ENCODE measurements at regions not wholly inside any gene's neighbourhood (a gene's known extent, or its start where the extent isn't known, plus 50 kb on each side); places are given as distances from the start of the nearest gene placed in this dataset.
"Not testable (repeated sequence)": the region's sequence is repeated elsewhere in the genome, so short reads cannot be mapped to it uniquely, and the experiment has no call there.

DNA sequence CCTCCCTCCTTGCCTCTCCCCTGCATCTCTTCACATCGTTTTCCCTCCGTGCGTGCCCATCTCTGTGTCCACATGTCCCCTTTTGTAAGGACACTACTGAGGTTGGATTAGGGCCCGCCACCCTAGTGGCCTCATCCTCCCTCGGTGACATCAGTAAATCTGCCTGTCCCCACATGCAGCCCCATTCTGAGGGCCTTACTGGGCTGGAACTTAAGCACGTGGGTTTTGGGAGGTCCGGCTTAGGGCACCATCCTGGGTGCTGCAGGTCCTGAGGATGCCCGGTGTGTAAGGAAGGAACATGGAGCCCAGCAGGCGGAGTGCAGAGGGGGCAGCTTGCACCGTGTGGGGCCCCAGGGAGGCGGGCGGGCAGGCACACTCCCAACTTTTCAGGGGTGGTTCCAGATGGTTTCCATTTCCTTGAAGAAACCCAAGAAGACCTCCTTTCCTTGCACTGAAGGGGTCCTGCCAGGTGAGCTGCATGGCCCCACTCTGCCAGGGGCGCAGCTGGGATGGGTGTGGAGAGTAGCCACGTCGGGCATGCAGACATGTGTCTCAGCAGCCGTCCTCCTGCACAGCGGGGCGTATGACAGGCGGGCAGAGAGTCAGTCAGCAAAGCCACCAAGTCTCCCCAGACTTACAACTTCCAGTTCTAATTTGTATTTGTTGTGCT, 329.9 kb downstream of the QKI start:
- no peak for DNase-seq

DNA sequence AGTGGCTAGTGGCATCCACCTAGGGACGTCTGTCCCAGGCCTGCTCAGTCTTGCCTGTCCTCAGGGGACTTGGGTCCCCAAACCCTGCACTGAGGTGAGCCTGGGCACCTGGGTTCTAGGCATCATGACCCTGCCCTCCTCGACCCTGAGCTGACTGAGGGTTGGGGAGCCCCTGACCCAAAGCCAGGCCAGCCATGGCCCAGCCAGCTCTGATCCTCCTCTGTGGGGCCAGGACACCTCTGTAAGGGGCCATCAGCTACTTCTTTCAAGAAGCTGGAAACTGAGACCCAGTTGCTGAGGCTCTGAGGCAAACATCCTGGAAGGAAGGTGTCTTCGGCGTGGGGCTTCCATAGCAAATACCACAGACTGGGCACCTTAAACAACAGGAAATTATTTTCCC, 329.3 kb downstream of the QKI start:
- no peak for DNase-seq

DNA sequence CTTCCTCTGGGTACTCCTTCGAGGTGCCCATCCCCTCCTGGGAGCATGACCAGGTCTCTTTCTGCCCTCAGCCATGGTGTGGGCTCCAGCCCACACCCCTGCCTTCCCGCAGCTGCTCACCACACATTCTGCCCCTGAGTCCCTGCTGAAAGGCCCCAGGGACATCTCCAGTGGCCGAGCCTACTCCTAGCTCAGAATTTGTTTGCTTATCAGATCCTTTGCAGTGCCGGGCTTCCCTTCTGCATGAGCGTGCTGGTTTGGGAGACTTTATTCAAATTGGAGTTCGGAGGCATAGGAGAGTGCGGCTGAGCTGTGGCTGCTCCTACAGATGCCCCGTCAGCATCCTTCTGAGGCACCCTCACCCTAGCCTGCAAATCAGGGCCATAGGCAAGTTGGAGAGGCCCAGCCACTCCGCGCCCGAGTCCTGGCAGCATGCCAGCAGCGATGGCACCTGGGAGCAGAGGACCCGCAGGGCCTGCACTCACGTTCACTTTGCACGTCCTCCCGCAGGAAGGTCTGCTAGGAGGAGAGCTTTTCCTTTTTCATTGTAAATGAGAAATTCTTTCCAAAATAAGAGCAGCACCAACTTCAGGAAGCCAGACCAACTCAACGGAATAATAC, 327.3 kb downstream of the QKI start:
- DNase-seq, result no peak

DNA sequence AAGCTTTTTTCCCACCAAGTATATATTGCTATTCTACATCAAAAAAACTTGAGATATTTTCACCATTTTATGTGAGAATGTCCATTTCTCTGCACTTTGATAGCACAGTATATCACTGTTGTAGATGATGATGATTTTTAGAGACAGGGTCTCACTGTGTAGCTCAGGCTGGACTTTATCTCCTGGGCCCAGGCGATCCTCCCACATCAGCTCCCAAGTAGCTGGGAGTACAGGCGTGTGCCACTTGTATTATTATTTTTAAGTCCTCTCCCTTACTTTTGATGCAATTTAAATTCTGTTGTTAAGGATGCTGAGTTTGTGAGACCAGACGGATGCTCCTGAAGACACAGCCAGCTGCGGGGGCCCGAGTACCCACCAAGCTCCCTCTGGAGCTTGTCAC, 326.8 kb downstream of the QKI start:
- no peak for DNase-seq

DNA sequence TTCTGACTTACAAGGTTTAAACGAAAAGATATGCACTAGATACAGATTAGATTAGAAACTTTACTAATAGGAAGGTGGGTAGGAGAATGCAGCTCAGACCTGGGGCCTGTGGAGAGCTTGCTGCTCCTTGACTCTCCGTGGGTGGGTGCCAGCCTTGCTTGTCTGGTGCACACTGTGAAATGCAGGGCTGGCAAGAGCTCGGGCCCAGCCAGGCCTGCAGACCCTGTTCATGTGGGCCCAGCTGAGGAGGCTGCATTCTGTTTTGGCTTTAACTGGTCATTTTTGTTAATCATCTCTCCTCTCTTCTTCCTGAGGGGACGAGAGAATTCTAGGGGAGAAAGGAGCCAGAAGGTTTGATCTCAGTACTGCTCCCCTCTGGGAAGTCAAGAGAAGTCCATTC, 325.4 kb downstream of the QKI start:
- no peak for DNase-seq

DNA sequence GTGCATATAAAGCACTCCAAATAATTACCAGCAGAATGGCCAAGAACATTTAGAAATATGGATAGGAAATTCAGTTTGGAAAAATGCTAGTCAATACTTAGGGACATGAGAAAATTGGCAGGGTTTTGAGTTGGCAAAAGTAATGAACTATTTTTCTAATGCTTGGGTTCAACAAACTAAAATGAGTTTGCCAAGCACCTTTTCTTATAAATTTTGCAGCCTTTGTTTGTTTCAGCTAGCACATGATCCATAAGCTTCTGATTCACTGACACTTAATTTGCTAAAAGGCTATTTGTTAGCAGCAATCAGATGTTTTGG, 324.8 kb downstream of the QKI start:
- DNase-seq, result no peak

DNA sequence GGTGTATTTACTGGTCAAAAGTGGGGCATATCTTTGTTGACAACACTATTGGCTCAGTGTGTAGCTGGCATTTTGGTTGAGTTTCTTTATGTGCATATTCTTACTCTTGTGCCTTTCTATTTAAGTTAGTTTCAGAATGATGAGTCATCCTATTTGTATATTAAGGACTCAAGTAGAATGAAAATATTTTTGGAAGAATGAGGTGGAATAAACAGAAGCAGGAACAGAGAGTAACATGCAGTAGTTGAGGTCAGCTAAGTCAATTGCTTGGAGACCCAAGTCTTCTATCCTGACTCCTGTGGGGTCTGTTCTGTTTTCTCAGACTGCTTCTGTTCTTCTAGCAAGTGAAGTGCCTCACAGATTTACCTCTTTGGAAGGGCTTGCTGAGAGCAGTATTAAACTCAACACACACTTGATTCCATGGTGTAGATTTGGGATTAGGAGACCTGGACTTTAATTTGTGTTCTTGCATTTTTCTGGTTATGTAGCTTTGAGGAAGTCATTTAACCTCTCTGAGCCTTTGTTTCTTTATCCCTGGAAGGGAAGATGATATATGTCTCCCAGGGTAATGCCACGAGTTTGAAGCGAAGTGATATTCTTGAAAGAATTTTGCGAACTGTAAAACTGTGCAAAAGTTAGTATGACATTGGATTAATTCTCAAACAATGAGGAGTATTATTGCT, 324.3 kb downstream of the QKI start:
- DNase-seq, result no peak

DNA sequence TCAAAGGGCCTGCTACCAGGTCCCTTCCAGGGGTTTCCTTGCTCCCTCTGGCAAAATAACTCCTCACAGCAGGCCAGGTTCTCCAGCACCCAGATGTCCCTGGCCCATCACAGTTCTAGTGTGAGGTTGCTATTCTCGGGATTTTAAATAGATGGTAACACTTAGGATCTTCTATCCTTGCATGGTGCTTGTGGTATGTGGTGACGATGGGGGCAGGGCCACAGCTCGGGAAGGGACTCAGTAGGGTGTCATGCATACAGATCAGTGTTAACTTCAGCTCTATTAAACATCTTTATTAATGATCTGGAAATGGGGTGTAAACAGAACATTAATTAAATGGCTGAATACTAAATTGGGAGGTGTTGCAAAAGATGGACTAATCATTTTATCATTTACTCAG, 323.8 kb downstream of the QKI start:
- no peak for DNase-seq

DNA sequence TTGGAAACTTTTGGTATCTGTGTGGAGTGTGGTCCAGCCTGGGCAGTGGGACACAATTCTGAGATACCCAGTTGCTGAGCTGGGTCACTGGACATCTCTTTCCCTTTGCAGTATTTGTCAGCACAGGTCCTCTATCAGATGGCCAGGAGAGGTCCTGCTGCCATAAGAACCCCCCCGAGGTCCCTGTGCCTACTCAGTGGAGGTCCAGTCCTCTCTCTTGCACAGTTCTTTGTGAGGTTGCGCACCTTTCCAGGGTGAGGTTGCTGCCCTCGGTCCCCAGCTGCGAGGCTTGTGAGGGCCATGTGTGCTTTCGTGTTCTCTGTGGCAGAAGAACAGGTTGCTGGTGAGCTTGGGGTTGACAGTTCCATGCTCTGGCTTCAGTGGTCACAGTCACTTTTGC, 320.6 kb downstream of the QKI start:
- no peak for DNase-seq

DNA sequence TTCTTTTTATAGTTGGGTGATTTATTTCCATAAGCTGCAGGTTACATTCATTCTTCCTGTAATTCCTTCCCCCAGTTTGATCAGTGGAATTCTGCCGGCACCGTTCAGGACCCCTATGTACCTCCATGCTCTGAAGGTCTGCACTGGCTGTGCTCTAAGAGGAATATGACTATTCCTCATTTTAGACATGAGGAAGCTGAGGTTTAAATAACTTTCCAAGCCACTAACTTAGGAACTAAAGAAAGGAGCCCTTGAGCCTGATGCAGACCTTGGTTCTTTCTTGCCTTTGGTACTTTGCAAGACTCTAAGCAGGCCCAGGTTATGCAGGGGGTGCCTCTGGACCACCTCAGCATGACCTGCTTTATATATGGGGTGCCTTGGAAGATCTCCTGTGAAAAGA, 318.5 kb downstream of the QKI start:
- no peak for DNase-seq

DNA sequence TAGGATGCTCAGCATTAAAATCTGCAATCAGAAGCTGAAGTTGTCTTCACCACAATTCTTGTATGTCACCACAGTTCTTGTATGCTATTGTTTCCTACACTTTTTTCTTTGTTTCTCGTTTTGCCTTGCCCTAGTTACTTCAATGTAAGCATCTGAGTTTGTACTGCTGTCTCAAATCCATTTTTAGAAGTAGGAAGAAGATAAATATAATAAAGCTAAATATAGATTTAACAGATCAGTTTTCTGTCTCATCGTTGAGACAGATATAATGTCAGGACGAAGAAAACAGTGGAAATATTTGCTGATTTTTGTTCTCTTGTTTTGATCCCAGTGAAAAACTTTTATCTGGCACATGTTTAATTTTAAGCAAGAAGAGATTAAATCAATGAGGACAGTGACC, 318.0 kb downstream of the QKI start:
- DNase-seq, result no peak

DNA sequence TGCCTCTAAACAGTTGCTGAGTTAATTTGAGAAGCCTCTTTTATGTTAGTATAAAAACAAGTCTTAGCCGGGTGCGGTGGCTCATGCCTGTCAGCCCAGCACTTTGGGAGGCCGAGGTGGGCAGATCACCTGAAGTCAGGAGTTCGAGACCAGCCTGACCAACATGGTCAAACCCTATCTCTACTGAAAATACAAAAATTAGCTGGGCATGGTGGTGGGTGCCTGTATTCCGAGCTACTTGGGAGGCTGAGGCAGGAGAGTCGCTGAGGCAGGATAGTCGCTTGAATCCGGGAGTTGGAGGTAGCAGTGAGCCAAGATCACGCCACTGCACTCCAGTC, 317.5 kb downstream of the QKI start:
- DNase-seq, result not testable (repeated sequence)

DNA sequence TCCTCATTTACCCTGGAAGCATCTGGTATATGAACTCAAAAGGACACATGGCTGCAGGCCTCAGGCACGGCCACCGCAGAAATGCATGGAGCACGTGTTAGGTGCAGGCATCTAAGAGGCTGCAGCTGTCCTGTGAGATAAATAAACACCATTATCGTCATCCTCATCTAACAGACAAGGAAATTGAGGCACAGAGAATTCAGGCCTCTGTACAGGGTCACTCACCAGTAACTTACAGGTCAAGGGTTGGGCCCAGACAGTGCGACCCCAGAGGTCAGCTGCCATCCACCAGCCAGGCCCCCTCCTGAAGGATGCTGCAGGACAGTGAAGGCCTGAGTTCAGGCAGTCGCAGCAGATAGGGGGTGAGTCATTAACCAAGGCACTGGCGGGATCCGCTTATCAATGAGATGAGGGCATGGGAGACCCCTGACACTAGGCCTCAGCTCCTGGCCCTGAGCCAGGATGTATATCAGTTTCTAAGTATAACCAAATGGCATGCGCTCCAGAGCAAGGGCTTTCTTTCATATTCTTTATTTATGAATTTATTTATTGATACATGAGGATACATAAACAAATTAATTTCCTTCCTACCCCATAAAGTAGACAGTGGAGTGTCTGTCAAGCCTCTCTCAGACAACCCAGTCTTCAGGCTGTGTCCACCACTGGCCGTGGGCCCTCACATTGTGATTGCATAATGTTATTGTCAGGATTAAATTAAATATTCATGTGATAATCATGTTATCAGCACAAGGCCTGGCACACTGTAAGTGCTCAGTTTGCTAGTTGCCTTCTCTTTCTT, 316.9 kb downstream of the QKI start:
- no peak for DNase-seq

DNA sequence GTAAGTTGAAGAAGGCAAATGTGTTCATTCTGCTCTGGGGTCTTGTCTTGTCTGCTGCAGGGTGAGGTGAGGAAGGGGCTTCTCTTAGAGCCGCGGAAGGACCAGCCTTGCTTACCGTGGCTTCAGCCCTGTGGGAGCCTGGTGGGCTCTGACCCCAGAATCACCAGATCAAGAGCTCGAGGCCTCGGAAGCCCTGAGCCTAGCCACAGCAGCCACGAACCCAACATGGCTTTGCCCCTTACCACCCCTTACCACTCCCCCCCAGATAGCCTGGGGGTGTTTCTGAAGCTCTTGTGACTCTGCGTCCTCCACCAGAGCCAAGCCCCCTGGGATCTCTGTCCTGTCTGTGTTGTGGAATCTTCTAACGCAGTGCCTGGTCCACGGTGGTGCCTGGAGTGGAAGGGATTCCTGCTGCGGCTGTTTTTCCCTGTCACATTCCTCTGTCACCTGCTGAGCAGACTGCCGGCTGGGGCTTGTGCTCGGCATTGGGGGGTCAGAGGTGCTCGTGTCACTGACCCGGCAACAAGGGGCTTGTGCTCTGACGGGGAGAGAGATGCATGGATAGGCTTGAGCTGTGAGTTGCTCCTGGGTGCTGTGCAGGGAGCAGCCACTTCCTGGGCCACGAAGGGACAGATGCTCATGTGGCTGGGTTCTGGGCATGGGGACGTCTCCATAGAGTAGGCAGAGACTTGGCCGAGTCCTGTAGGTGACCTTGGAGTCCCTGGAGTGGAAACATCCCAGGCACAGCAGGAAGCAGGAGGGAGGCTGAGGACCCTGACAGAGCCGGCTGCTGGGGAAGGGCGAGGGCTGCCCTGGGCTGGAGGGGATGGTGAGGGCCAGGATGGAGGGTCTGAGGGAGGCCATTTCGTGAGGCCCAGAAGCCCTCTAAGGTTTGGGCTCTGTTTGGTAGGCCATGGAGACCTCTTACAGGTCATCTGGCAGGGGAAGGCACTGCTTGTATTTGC, 316.0 kb downstream of the QKI start:
- DNase-seq, result no peak

DNA sequence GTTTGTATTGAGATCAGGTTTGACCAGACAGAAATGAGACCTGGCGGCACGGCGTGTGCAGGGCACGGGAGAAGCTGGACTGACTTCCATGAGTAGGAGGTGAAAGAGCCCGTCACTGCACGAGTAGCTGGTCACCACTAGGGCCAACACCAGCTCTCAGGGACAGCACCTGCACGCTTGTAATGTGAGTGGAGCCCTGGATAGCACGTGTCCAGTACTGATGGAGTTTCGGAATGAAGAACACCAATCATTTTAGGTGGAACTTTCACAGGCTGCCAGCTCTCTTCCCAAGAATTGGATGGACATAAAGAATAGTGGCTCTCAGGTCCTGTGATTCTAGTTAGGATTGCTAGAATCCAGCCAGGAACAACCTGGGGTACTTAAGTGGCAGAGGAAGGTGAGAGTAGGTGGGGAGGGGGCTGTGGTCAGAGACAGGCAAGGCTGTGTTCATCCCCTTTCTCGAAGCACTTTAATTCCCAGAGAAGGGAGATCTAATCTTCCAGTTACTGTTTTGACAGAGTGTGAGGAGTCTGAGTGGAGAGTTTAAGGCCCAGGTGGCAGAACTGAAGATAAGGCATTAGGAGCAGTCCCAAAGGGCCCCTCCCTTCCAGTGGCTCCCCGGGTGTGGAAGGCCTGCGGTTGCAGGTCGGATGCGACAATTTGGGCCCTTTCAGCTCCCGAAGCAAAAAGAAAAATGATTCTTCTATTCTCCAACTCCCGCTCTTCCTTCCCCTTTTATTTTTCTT, 314.8 kb downstream of the QKI start:
- DNase-seq, result no peak

DNA sequence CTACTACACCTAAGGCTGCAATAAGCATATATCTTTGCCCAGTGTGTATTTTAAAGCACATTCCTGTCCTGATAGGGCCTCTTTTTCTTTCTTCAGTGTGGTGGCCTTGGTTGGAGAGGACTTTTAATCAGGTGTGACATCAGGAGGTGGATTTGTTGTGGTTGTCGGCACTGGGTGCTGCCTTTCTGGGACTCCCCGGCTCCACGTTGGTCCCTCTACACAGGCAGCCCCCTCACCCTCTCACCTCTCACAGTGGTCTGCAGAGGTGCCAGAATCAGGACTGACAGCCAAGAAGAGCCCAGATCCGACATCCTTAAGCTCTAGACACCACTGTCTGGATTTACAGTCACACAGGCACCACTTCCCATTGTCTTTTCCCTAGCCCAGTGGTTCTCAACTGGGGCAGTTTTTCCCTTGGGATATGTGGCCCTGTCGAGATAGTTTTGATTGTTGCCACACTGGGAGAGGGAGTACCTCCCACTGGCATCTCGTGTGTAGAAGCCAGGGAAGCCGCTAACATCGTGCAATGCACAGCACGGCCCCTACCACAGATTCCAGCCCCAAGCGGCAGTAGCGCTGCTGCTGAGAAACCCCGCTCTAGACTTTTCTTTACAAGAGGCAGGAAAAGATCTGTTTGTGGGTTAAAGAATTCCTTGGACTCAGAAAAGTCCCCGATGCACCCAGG, 314.1 kb downstream of the QKI start:
- no peak for DNase-seq

DNA sequence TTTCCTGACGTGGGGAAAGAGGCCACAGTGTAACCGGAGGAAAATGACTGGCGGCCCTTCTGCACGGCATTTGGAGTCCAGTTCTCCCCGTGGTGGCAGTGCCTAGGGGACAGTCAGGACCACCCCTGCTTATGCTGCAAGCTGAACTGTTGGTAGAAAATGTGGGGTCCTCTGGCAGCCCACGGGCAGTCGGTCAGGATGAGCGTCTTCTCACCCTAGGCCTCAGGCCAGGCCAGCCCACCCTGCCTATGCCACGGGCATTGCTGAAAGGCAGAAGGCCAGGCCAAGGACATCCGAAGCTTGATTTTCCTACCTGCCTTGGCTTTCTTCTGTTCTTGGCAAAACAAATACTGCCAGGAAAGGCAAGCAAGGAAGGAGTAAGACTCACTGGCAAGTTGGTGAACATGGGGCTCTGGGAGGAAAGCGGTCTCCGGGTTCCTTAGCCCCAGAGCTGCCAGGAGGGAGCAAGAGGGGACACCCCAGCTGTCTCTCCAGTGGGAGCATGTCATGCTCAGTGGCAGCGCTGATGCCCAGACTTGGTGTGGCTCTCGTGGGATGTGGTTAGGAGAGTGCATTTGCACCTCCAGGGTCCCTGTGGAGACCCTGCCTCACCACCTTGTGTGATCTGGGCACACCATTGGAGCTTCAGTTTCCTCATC, 311.6 kb downstream of the QKI start:
- DNase-seq, result no peak

DNA sequence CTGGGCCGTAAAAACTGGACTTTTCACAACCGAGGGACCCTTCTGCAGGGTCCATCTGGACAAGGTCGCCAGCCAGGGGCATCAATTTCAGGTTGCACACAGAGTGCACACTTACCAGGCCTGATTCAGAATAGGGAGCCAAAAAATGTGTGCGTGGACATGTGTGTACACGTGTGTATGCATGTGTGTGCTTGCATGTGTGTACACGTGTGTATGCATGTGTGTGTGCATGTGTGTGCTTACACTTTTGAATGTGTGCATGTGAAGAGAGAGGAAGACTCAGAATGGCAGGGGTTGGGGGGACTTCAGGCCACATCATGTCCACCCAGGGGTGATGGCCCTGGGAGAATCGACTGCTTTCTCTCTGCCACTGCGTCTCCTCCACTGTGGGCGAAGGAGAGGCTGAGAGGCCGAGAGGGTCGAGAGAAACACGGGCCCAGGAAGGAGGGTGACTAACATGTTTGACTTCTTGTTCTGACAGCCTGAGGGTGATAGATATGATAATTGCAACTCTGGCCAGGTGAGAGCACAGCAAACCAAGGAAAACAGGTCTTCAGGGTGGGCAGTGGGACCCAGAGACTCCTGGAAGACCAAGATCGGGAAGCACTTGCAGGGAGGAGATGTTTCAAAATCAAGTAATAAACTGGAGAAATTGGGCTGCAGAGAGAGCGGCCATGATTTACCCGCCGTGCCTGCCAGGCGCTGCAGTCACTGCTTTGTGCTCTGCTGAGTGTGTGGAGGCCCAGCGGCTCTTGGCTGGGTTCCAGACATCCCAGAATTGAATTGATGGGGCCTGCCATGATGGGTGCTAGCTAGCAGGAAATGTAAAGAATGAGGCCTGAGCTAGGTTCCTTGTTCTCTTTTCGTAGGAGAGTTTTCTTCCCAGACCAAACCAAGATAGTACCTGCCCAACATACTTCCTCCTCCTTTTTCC, 310.8 kb downstream of the QKI start:
- DNase-seq, result no peak

DNA sequence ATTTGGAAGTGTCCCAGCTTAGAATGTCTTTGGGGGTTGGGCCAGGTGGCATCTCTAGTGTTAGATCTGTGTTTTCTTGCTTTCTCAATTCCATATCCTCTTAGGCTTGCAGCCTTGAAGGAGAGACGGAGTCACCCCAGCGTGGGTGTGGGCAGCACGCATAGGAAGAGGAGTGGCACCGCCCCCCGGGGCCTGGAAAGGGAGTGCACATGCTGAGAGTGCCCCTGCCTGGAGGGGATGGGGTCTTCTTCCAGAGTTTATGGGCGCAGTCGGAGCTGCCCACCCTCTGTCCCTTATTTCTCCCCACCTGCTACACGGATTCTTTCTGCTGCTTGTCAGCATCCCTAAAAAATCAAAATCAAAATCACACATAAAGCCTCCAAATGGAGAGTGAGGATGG, 309.7 kb downstream of the QKI start:
- no peak for DNase-seq

DNA sequence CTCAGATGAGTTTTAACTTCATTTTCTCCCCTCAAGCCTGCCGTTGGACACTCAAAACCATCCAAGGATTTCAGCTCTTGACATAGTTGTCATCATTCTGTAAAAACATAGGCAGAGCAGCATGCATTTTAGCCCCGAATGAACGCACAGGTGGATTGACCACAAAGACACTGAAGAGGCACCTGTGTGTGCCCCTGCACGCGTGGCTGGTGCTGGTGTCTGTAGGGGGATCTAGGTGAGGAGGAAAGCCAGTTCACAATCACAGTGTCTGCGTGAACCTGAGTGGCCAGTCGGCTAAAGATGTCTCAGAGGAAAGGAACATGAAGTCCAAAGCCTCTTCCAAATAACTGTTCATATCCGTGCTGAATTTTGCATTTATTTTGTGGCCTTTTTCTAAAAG, 309.2 kb downstream of the QKI start:
- DNase-seq, result no peak
